H1 (cell line): ENCODE measurements at regions not wholly inside any gene's neighbourhood (a gene's known extent, or its start where the extent isn't known, plus 50 kb on each side); places are given as distances from the start of the nearest gene placed in this dataset.

Experiments used
- TF ChIP-seq, protein P1 (sequence below), 3 experiments: IDR thresholded peaks; 1 replicate in 2 of 3; 2 replicates in 1 of 3; pipeline versions ENCODE4 v1.5.1 to v1.6.1; 2011; ENCODE audit warnings: low read length in 3 of 3, mild to moderate bottlenecking in 3 of 3, inconsistent platforms in 2 of 3, low read depth in 1 of 3, moderate library complexity in 1 of 3; ENCODE audit not compliant: insufficient read depth in 1 of 3; ENCODE audit errors: control extremely low read depth in 1 of 3

DNA sequence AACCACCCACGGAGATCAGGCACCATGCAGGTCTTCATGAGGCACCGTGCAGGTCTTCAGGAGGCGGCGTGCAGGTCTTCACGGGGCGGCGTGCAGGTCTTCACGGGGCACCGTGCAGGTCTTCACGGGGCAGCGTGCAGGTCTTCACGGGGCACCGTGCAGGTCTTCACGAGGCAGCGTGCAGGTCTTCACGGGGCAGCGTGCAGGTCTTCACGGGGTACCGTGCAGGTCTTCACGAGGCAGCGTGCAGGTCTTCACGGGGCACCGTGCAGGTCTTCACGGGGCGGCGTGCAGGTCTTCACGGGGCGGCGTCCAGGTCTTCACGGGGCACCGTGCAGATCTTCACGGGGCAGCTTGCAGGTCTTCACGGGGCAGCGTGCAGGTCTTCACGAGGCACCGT is 350.4 kb upstream of the PKDCC start (continued):
- TF ChIP-seq, protein P1, sequence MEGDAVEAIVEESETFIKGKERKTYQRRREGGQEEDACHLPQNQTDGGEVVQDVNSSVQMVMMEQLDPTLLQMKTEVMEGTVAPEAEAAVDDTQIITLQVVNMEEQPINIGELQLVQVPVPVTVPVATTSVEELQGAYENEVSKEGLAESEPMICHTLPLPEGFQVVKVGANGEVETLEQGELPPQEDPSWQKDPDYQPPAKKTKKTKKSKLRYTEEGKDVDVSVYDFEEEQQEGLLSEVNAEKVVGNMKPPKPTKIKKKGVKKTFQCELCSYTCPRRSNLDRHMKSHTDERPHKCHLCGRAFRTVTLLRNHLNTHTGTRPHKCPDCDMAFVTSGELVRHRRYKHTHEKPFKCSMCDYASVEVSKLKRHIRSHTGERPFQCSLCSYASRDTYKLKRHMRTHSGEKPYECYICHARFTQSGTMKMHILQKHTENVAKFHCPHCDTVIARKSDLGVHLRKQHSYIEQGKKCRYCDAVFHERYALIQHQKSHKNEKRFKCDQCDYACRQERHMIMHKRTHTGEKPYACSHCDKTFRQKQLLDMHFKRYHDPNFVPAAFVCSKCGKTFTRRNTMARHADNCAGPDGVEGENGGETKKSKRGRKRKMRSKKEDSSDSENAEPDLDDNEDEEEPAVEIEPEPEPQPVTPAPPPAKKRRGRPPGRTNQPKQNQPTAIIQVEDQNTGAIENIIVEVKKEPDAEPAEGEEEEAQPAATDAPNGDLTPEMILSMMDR (IDR thresholded peaks at IDR 0.05; ENCODE audit: control extremely low read depth in 1 of 3, insufficient read depth in 1 of 3, low read depth in 1 of 3, low read length in 3 of 3): no peak
